WTC11 (cell line): ENCODE measurements at regions not wholly inside any gene's neighbourhood (a gene's known extent, or its start where the extent isn't known, plus 50 kb on each side); places are given as distances from the start of the nearest gene placed in this dataset.

Source experiments
- ATAC-seq: fragments of 200-7000 bp; cut with Tn5 transposase; 2 replicates; pipeline ENCODE4 v1.10.0; 2021; ENCODE audit warnings: mild to moderate bottlenecking, moderate library complexity
- CTCF ChIA-PET: fragments of 300-600 bp; sonication (Branson Sonifier 250); formaldehyde crosslinking; loops from one replicate; lab custom pipeline; 2021; ENCODE audit warnings: antibody characterized with exemption; lab: Charles Lee
- POLR2A ChIA-PET: fragments of 350-600 bp; sonication (Branson Sonifier 250); formaldehyde crosslinking; loops from one replicate; lab custom pipeline; 2021; ENCODE audit warnings: antibody characterized with exemption; lab: Charles Lee
- DNase-seq: peaks from one replicate; pipeline ENCODE4 v3.0.0; 2021; ENCODE audit warnings: low spot score
- H3K27ac Mint-ChIP-seq: 2 replicates; pipeline ENCODE4 v1.8.0; 2021; ENCODE audit warnings: mixed read lengths
- H3K27me3 Mint-ChIP-seq: 2 replicates; pipeline ENCODE4 v1.8.0; 2021; ENCODE audit warnings: low read depth, mild to moderate bottlenecking, moderate library complexity, mixed read lengths
- H3K36me3 Mint-ChIP-seq: 2 replicates; pipeline ENCODE4 v1.8.0; 2021; ENCODE audit warnings: mixed read lengths
- H3K4me1 Mint-ChIP-seq: 2 replicates; pipeline ENCODE4 v1.8.0; 2022; ENCODE audit warnings: mixed read lengths
- H3K4me3 Mint-ChIP-seq: 2 replicates; pipeline ENCODE4 v1.8.0; 2021; ENCODE audit warnings: mild to moderate bottlenecking, moderate library complexity, mixed read lengths
- H3K9me3 Mint-ChIP-seq: 2 replicates; pipeline ENCODE4 v1.8.0; 2021; ENCODE audit warnings: mixed read lengths
- ATF1 ChIP-seq: sonication (generic); formaldehyde crosslinking; IDR thresholded peaks from 2 replicates; pipeline ENCODE4 v1.8.1; 2023; ENCODE audit warnings: mild to moderate bottlenecking, moderate library complexity, missing genetic modification reagents
- CBFB ChIP-seq: sonication (generic); formaldehyde crosslinking; IDR thresholded peaks from 2 replicates; pipeline ENCODE4 v1.8.1; 2022; ENCODE audit warnings: mild to moderate bottlenecking, low read depth, missing genetic modification reagents
- CREB1 ChIP-seq: sonication (generic); formaldehyde crosslinking; IDR thresholded peaks from 2 replicates; pipeline ENCODE4 v1.8.0; 2023; ENCODE audit warnings: mild to moderate bottlenecking, missing genetic modification reagents
- GTF2I ChIP-seq: fragments of 250-450 bp; sonication (Bioruptor Pico); conservative IDR thresholded peaks from 2 replicates; pipeline ENCODE4 v1.4.0; 2021; ENCODE audit warnings: mild to moderate bottlenecking
- IRF2 ChIP-seq: sonication (generic); formaldehyde crosslinking; IDR thresholded peaks from 2 replicates; pipeline ENCODE4 v1.8.0; 2022; ENCODE audit warnings: low read depth, missing genetic modification reagents, borderline replicate concordance
- MYBL2 ChIP-seq: sonication (generic); formaldehyde crosslinking; IDR thresholded peaks from 2 replicates; pipeline ENCODE4 v1.8.1; 2023; ENCODE audit warnings: mild to moderate bottlenecking, moderate library complexity, missing genetic modification reagents
- NFE2L1 ChIP-seq: sonication (generic); formaldehyde crosslinking; IDR thresholded peaks from 2 replicates; pipeline ENCODE4 v1.8.1; 2023; ENCODE audit warnings: missing genetic modification reagents
- NFYB ChIP-seq: sonication (generic); formaldehyde crosslinking; conservative IDR thresholded peaks from 2 replicates; pipeline ENCODE4 v1.8.0; 2022; ENCODE audit warnings: low read depth, missing genetic modification reagents
- NR2C2 ChIP-seq: sonication (generic); formaldehyde crosslinking; IDR thresholded peaks from 2 replicates; pipeline ENCODE4 v1.8.0; 2022; ENCODE audit warnings: mild to moderate bottlenecking, missing genetic modification reagents
- PRRX2 ChIP-seq: fragments of 250-450 bp; sonication (Bioruptor Pico); IDR thresholded peaks from 2 replicates; pipeline ENCODE4 v1.8.0; 2021; ENCODE audit warnings: mild to moderate bottlenecking
- RORB ChIP-seq: fragments of 250-450 bp; sonication (Bioruptor Pico); IDR thresholded peaks from 2 replicates; pipeline ENCODE4 v1.9.0; 2021; ENCODE audit warnings: mild to moderate bottlenecking
- SMAD3 ChIP-seq: sonication (generic); formaldehyde crosslinking; IDR thresholded peaks from 2 replicates; pipeline ENCODE4 v1.8.0; 2022; ENCODE audit warnings: missing genetic modification reagents, mild to moderate bottlenecking, borderline replicate concordance
- ZBTB21 ChIP-seq: sonication (generic); formaldehyde crosslinking; IDR thresholded peaks from 2 replicates; pipeline ENCODE4 v1.8.1; 2023; ENCODE audit warnings: mild to moderate bottlenecking, missing genetic modification reagents, borderline replicate concordance
- ZNF138 ChIP-seq: sonication (generic); formaldehyde crosslinking; conservative IDR thresholded peaks from 2 replicates; pipeline ENCODE4 v1.8.1; 2022; ENCODE audit warnings: mild to moderate bottlenecking, moderate library complexity, missing genetic modification reagents
- ZNF219 ChIP-seq: sonication (generic); formaldehyde crosslinking; IDR thresholded peaks from 2 replicates; pipeline ENCODE4 v1.8.0; 2023; ENCODE audit warnings: missing genetic modification reagents, mild to moderate bottlenecking, borderline replicate concordance
- ZNF232 ChIP-seq: sonication (generic); formaldehyde crosslinking; IDR thresholded peaks from 2 replicates; pipeline ENCODE4 v1.8.0; 2022; ENCODE audit warnings: mild to moderate bottlenecking, missing genetic modification reagents
- TF ChIP-seq, protein P1 (sequence below): sonication (generic); formaldehyde crosslinking; IDR thresholded peaks from 2 replicates; pipeline ENCODE4 v1.8.0; 2022; ENCODE audit warnings: mild to moderate bottlenecking, missing genetic modification reagents
- TF ChIP-seq, protein P2 (sequence below): sonication (generic); formaldehyde crosslinking; IDR thresholded peaks from 2 replicates; pipeline ENCODE4 v1.8.1; 2022; ENCODE audit warnings: mild to moderate bottlenecking, missing genetic modification reagents, moderate library complexity, borderline replicate concordance
- TF ChIP-seq, protein P3 (sequence below): fragments of 200-600 bp; IDR thresholded peaks from 2 replicates; pipeline ENCODE4 v1.8.0; 2022; ENCODE audit warnings: antibody characterized with exemption
- TF ChIP-seq, protein P4 (sequence below): sonication (generic); formaldehyde crosslinking; IDR thresholded peaks from 2 replicates; pipeline ENCODE4 v1.8.0; 2022; ENCODE audit warnings: mild to moderate bottlenecking, missing genetic modification reagents
- TF ChIP-seq, protein P5 (sequence below): sonication (generic); formaldehyde crosslinking; IDR thresholded peaks from 2 replicates; pipeline ENCODE4 v1.8.1; 2022; ENCODE audit warnings: low read depth, missing genetic modification reagents, borderline replicate concordance
- TF ChIP-seq, protein P6 (sequence below): sonication (generic); formaldehyde crosslinking; IDR thresholded peaks from 2 replicates; pipeline ENCODE4 v1.8.1; 2023; ENCODE audit warnings: mild to moderate bottlenecking, missing genetic modification reagents, borderline replicate concordance
- TF ChIP-seq, protein P7 (sequence below): sonication (generic); formaldehyde crosslinking; IDR thresholded peaks from 2 replicates; pipeline ENCODE4 v1.8.1; 2023; ENCODE audit warnings: mild to moderate bottlenecking, missing genetic modification reagents

DNA sequence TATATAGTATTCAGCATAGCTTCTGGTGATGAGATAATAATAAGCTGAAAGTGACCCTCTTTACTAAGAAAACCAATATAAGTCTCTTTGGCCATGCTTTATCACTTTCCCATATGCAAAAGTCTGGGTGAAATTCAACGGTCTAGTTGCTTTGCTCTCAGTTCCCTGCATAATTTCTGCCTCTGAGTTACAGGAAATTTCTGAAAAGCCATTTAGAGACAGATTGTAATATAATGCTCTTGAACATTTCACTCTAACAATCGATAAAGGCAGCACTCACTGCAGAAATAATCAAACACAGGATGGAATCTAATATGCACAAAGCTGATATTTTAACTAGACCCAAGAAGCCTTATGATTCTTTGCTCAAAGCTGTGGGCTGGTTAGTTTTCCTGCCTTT is 100.1 kb upstream of the LIFR start:
- no peak overlapping the region for H3K27ac Mint-ChIP-seq
- ATAC-seq: no peak
- no peaks in the 10 kb centered on the region for H3K27me3 Mint-ChIP-seq
- DNase-seq: no peak
- ChIA-PET CTCF (no interaction called here), POLR2A (interaction anchor here (0.6 kb wide), 1 partner anchor 205 kb away, joined by 5 read pairs; no protein-coding TSS in a partner anchor)
- no peaks in the 10 kb centered on the region for H3K36me3 Mint-ChIP-seq
- H3K4me3 Mint-ChIP-seq: no peak overlapping the region
- H3K4me1 Mint-ChIP-seq: peaks cover 29% of the 10 kb centered on the region
- H3K9me3 Mint-ChIP-seq: no peaks in the 10 kb centered on the region
- TF ChIP-seq ZBTB21 (no peak), NFE2L1 (CRISPR knock-in tag) (no peak), ZNF138 (CRISPR knock-in tag) (no peak), ZNF219 (CRISPR knock-in tag) (no peak), ATF1 (no peak)
- TF ChIP-seq, protein P1, sequence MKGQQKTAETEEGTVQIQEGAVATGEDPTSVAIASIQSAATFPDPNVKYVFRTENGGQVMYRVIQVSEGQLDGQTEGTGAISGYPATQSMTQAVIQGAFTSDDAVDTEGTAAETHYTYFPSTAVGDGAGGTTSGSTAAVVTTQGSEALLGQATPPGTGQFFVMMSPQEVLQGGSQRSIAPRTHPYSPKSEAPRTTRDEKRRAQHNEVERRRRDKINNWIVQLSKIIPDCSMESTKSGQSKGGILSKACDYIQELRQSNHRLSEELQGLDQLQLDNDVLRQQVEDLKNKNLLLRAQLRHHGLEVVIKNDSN (CRISPR knock-in tag): no peak

DNA sequence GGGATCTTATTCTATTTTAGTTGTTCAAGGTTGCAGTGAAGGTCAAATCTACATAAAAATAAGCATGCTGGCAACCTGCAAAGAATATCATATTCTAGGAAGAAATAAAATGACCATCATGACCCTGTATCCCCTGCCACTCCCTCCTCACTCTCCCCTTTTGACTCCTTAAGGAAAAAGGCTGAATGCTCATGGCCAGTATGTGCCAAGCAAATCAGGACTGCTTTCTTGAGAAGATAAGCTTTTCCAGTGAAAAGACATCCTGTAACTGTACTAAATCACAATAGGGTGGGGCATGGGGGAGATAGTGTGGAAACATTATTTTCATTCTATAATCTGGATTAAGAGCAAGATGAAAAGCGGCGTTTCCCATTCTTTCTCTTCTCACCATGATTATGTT is 100.6 kb upstream of the LIFR start:
- Mint-ChIP-seq H3K4me1 (peaks cover 32% of the 10 kb centered on the region), H3K4me3 (no peak overlapping the region)
- no peak for ATAC-seq
- TF ChIP-seq, protein P2, sequence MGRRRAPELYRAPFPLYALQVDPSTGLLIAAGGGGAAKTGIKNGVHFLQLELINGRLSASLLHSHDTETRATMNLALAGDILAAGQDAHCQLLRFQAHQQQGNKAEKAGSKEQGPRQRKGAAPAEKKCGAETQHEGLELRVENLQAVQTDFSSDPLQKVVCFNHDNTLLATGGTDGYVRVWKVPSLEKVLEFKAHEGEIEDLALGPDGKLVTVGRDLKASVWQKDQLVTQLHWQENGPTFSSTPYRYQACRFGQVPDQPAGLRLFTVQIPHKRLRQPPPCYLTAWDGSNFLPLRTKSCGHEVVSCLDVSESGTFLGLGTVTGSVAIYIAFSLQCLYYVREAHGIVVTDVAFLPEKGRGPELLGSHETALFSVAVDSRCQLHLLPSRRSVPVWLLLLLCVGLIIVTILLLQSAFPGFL (CRISPR knock-in tag): no peak
- TF ChIP-seq, protein P3, sequence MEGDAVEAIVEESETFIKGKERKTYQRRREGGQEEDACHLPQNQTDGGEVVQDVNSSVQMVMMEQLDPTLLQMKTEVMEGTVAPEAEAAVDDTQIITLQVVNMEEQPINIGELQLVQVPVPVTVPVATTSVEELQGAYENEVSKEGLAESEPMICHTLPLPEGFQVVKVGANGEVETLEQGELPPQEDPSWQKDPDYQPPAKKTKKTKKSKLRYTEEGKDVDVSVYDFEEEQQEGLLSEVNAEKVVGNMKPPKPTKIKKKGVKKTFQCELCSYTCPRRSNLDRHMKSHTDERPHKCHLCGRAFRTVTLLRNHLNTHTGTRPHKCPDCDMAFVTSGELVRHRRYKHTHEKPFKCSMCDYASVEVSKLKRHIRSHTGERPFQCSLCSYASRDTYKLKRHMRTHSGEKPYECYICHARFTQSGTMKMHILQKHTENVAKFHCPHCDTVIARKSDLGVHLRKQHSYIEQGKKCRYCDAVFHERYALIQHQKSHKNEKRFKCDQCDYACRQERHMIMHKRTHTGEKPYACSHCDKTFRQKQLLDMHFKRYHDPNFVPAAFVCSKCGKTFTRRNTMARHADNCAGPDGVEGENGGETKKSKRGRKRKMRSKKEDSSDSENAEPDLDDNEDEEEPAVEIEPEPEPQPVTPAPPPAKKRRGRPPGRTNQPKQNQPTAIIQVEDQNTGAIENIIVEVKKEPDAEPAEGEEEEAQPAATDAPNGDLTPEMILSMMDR: no peak
- TF ChIP-seq, protein P4, sequence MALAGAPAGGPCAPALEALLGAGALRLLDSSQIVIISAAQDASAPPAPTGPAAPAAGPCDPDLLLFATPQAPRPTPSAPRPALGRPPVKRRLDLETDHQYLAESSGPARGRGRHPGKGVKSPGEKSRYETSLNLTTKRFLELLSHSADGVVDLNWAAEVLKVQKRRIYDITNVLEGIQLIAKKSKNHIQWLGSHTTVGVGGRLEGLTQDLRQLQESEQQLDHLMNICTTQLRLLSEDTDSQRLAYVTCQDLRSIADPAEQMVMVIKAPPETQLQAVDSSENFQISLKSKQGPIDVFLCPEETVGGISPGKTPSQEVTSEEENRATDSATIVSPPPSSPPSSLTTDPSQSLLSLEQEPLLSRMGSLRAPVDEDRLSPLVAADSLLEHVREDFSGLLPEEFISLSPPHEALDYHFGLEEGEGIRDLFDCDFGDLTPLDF (CRISPR knock-in tag): no peak
- TF ChIP-seq CREB1 (CRISPR knock-in tag) (no peak), PRRX2 (CRISPR knock-in tag) (no peak), SMAD3 (no peak), ZNF232 (CRISPR knock-in tag) (no peak), NR2C2 (CRISPR knock-in tag) (no peak), IRF2 (CRISPR knock-in tag) (no peak), NFYB (no peak), ZNF219 (CRISPR knock-in tag) (no peak), RORB (CRISPR knock-in tag) (no peak), MYBL2 (CRISPR knock-in tag) (no peak), GTF2I (CRISPR knock-in tag) (no peak), CBFB (no peak)
- TF ChIP-seq, protein P5, sequence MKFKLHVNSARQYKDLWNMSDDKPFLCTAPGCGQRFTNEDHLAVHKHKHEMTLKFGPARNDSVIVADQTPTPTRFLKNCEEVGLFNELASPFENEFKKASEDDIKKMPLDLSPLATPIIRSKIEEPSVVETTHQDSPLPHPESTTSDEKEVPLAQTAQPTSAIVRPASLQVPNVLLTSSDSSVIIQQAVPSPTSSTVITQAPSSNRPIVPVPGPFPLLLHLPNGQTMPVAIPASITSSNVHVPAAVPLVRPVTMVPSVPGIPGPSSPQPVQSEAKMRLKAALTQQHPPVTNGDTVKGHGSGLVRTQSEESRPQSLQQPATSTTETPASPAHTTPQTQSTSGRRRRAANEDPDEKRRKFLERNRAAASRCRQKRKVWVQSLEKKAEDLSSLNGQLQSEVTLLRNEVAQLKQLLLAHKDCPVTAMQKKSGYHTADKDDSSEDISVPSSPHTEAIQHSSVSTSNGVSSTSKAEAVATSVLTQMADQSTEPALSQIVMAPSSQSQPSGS: no peak
- TF ChIP-seq, protein P6, sequence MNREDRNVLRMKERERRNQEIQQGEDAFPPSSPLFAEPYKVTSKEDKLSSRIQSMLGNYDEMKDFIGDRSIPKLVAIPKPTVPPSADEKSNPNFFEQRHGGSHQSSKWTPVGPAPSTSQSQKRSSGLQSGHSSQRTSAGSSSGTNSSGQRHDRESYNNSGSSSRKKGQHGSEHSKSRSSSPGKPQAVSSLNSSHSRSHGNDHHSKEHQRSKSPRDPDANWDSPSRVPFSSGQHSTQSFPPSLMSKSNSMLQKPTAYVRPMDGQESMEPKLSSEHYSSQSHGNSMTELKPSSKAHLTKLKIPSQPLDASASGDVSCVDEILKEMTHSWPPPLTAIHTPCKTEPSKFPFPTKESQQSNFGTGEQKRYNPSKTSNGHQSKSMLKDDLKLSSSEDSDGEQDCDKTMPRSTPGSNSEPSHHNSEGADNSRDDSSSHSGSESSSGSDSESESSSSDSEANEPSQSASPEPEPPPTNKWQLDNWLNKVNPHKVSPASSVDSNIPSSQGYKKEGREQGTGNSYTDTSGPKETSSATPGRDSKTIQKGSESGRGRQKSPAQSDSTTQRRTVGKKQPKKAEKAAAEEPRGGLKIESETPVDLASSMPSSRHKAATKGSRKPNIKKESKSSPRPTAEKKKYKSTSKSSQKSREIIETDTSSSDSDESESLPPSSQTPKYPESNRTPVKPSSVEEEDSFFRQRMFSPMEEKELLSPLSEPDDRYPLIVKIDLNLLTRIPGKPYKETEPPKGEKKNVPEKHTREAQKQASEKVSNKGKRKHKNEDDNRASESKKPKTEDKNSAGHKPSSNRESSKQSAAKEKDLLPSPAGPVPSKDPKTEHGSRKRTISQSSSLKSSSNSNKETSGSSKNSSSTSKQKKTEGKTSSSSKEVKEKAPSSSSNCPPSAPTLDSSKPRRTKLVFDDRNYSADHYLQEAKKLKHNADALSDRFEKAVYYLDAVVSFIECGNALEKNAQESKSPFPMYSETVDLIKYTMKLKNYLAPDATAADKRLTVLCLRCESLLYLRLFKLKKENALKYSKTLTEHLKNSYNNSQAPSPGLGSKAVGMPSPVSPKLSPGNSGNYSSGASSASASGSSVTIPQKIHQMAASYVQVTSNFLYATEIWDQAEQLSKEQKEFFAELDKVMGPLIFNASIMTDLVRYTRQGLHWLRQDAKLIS: no peak
- TF ChIP-seq, protein P7, sequence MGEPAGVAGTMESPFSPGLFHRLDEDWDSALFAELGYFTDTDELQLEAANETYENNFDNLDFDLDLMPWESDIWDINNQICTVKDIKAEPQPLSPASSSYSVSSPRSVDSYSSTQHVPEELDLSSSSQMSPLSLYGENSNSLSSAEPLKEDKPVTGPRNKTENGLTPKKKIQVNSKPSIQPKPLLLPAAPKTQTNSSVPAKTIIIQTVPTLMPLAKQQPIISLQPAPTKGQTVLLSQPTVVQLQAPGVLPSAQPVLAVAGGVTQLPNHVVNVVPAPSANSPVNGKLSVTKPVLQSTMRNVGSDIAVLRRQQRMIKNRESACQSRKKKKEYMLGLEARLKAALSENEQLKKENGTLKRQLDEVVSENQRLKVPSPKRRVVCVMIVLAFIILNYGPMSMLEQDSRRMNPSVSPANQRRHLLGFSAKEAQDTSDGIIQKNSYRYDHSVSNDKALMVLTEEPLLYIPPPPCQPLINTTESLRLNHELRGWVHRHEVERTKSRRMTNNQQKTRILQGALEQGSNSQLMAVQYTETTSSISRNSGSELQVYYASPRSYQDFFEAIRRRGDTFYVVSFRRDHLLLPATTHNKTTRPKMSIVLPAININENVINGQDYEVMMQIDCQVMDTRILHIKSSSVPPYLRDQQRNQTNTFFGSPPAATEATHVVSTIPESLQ: no peak

More for the DNA sequence above, 100.6 kb upstream of the LIFR start:
- CTCF ChIA-PET: no interaction called here
- POLR2A ChIA-PET: no interaction called here
- H3K36me3 Mint-ChIP-seq: no peaks in the 10 kb centered on the region
- no peaks in the 10 kb centered on the region for H3K27me3 Mint-ChIP-seq
- H3K9me3 Mint-ChIP-seq: no peaks in the 10 kb centered on the region
- DNase-seq: no peak
- H3K27ac Mint-ChIP-seq: no peak overlapping the region
